Tibial artery (tissue), 4 donors: ENCODE measurements at regions not wholly inside any gene's neighbourhood (a gene's known extent, or its start where the extent isn't known, plus 50 kb on each side); places are given as distances from the start of the nearest gene placed in this dataset.
"Not testable (repeated sequence)": the region's sequence is repeated elsewhere in the genome, so short reads cannot be mapped to it uniquely, and the experiment has no call there.

ENCODE experiments used
- DNase-seq, 2 donors: peaks; one replicate each; pipeline ENCODE4 v3.0.0-alpha.2; 2019
- H3K27ac ChIP-seq, 2 donors: fragments of 200-600 bp; sonication (generic) in 1 of 2; 1 replicate in 1 of 2; 2 replicates in 1 of 2; pipeline ENCODE4 v1.5.1; 2018 to 2019; ENCODE audit warnings: mild to moderate bottlenecking in 1 of 2
- H3K27me3 ChIP-seq, 2 donors: fragments of 200-600 bp; sonication (generic) in 1 of 2; one replicate each; pipeline versions ENCODE4 v1.5.1 to v1.6.0; 2016 to 2019
- H3K36me3 ChIP-seq, 3 donors: fragments of 200-600 bp; sonication (generic) in 2 of 3; one replicate each; pipeline ENCODE4 v1.5.1; 2016 to 2019; ENCODE audit warnings: mild to moderate bottlenecking in 2 of 3
- H3K4me1 ChIP-seq, 4 donors: fragments of 200-600 bp; sonication (generic) in 2 of 4; 1 replicate in 3 of 4; 2 replicates in 1 of 4; pipeline ENCODE4 v1.5.1; 2016 to 2019
- H3K4me3 ChIP-seq, 2 donors: fragments of 200-600 bp; sonication (generic) in 1 of 2; 1 replicate in 1 of 2; 2 replicates in 1 of 2; pipeline ENCODE4 v1.5.1; 2018 to 2019; ENCODE audit warnings: mild to moderate bottlenecking in 2 of 2
- H3K9me3 ChIP-seq, 3 donors: fragments of 200-600 bp; sonication (generic) in 1 of 3; one replicate each; pipeline ENCODE4 v1.5.1; 2016 to 2019
- intact Hi-C: fragments of 100-400 bp; cut with DNase I; formaldehyde crosslinking; loops from one replicate; pipeline ENCODE4 v1.15.0; 2023; ENCODE audit warnings: low total_unique reads
- TF ChIP-seq, protein P1 (sequence below), 2 experiments: fragments of 200-600 bp in 1 of 2; fragments of 450-650 bp in 1 of 2; IDR thresholded peaks; one replicate each; pipeline ENCODE4 v1.5.1; 2017 to 2019; ENCODE audit warnings: antibody characterized with exemption in 2 of 2, mild to moderate bottlenecking in 1 of 2, moderate library complexity in 1 of 2

DNA sequence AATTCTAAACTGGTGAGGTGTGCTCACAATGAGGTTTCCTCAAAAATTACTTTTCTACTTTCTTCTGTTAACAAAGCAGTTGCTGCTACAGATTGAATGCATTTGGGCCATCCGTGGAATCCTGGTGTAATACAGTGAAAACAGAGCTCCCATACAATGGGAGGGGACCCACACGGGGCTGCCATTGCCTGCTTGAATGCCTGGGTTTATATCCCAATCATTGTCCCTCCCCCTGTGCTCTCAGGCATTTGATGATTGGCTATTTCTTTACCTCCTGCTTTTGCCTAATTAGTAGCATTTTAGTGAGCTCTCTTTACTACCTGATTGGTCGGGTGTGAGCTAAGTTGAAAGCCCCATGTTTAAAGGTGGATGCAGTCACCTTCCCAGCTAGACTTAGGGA is 52.9 kb upstream of the CSF1 start:
- H3K9me3 ChIP-seq, H3K27ac ChIP-seq, H3K27me3 ChIP-seq, DNase-seq, H3K4me3 ChIP-seq, intact Hi-C loops, H3K36me3 ChIP-seq, H3K4me1 ChIP-seq: not testable (repeated sequence)

DNA sequence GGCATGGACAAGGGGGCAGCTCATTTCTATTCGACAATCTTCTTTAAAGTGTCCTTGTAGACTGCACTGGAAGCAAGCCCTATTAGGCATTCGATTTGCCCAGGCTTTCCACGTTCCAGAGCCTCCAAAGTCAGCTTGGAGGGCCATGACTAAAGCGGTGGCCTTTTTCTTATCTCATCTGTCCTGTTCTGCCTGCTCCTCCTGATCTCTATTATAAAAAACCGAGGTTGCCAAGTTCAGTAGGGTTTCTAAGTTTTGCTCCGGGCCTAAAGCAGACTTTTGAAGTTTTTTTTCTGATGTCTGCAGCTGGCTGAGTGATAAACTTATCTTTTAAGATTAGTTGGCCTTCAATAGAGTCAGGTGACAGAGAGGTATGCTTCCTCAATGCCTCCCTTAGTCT is 54.7 kb upstream of the CSF1 start:
- H3K4me1 ChIP-seq, H3K9me3 ChIP-seq, DNase-seq, H3K36me3 ChIP-seq, H3K27me3 ChIP-seq, H3K4me3 ChIP-seq, H3K27ac ChIP-seq, intact Hi-C loops: not testable (repeated sequence)

DNA sequence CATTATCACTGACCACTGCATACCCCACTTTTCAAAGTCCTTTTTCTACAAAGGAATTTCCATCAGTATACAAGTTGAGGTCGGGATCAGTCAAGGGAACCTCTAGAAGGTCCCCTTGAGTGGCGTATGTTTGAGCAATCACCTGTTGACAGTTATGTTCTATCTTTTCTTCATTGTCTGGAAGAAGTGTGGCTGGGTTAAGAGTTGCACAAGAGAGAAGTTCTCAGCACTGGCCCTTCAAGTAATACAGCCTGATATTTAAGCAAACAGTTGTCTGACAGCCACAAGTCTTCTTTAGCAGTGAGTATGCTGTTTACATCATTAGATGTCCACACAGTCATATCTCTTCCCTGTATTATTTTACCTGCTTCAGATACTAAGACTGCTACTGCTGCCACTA is 56.7 kb upstream of the CSF1 start:
- H3K9me3 ChIP-seq, H3K27ac ChIP-seq, intact Hi-C loops, H3K4me1 ChIP-seq, H3K4me3 ChIP-seq, H3K36me3 ChIP-seq, DNase-seq, H3K27me3 ChIP-seq: not testable (repeated sequence)

DNA sequence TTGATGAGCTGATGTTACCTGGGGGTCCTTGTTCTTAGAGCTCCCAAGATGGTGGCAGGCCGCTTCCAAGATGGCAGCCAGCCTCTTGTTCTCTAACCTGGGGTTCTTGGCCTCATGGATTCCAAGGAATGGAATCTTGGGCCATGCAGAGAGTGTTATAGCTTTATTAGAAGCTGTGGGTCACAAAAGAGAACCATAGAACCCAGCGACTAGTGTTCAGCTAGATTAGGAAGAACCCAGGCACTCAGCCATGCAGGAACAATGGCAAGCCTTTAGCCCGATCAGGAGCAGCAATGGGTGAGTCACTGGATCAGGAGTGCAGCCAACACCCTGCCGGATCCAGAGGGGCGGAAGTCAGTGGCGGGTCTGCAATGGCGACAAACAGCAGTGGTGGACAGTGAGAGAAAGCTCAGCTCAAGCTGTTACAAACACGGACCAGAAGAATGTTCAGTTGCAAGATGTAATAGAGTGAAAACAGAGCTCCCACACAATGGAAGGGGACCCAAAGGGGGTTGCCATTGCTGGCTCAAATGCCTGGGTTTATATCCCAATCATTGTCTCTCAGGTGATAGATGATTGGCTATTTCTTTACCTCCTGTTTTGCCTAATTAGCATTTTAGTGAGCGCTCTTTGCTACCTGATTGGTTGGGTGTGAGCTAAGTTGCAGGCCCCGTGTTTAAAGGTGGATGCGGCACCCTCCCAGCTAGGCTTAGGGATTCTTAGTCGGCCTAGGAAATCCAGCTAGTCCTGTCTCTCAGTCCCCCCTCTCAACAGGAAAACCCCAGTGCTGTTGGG is 58.2 kb upstream of the CSF1 start:
- intact Hi-C loops, H3K36me3 ChIP-seq, H3K27me3 ChIP-seq, H3K9me3 ChIP-seq, H3K4me1 ChIP-seq, H3K27ac ChIP-seq, H3K4me3 ChIP-seq: not testable (repeated sequence)
- peak; percentile 52 to 74 for DNase-seq

DNA sequence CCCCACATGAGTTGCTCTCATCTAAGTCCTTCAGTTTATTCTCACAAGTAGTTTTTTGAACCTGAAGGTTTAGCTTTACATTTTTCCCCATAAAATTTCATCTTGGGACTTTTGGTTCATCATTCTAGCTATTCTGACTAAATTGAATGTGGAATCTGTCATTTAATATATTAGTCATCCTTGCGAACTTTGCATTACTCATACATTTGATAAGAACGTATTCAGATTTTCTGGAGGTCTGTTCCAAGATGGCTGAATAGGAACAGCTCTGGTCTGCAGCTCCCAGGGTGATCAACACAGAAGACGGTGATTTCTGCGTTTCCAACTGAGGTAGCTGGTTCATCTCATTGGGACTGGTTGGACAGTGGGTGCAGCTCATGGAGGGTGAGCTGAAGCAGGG is 59.8 kb upstream of the CSF1 start:
- Histone ChIP-seq H3K36me3 (no peaks in the 10 kb centered on the region), H3K4me3 (no peak overlapping the region), H3K4me1 (no peaks in the 10 kb centered on the region), H3K27me3 (no peaks in the 10 kb centered on the region), H3K27ac (no peak overlapping the region), H3K9me3 (no peaks in the 10 kb centered on the region)
- no peak for DNase-seq
- TF ChIP-seq, protein P1, sequence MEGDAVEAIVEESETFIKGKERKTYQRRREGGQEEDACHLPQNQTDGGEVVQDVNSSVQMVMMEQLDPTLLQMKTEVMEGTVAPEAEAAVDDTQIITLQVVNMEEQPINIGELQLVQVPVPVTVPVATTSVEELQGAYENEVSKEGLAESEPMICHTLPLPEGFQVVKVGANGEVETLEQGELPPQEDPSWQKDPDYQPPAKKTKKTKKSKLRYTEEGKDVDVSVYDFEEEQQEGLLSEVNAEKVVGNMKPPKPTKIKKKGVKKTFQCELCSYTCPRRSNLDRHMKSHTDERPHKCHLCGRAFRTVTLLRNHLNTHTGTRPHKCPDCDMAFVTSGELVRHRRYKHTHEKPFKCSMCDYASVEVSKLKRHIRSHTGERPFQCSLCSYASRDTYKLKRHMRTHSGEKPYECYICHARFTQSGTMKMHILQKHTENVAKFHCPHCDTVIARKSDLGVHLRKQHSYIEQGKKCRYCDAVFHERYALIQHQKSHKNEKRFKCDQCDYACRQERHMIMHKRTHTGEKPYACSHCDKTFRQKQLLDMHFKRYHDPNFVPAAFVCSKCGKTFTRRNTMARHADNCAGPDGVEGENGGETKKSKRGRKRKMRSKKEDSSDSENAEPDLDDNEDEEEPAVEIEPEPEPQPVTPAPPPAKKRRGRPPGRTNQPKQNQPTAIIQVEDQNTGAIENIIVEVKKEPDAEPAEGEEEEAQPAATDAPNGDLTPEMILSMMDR (IDR thresholded peaks at IDR 0.05) = no peak
- intact Hi-C loops = no loop called here

DNA sequence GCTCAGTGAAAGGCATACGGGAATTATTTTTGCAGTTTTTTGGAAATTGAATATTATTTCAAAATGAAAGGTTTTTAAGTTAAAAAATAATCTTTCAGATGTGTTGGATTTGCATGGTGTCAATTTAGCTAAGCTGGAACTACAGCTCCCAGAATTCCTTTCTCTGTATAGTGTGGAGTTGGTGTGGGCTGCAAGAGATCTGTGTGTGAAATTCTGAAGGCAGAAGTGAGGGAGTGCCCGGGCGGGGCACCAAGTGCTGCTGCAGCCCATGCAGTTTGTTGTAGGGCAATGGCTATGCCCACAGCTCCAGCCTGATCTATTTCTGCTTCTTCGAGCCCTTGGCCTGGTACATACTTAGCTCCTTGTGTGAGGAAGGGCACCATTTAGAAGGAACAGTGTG is 60.5 kb upstream of the CSF1 start:
- Histone ChIP-seq H3K36me3 (no peaks in the 10 kb centered on the region), H3K27me3 (no peaks in the 10 kb centered on the region), H3K9me3 (no peaks in the 10 kb centered on the region), H3K27ac (no peak overlapping the region), H3K4me1 (no peaks in the 10 kb centered on the region), H3K4me3 (no peak overlapping the region)
- no peak for DNase-seq
- intact Hi-C loops = no loop called here
- TF ChIP-seq, protein P1 (IDR thresholded peaks at IDR 0.05) = no peak

DNA sequence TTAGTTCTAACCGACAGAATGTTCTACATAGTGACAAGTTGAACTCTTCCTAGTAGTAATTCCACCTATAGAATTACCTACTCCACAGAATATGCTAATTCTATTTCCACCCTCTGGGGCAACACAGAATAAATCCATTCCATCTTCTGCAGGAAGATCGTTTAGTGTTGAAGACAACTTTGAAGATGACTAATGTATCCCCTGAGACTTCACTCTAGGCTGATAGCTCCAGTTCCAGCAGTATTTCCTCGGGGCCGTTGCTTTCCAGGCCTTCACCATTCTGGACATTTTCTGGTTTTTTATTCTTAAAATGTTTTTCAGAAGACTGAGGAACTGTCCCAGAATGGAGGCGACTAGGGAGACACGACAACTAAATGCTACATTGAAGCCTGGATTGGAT is 61.0 kb upstream of the CSF1 start:
- Histone ChIP-seq H3K27ac (no peak overlapping the region), H3K4me3 (no peak overlapping the region), H3K4me1 (no peaks in the 10 kb centered on the region), H3K9me3 (no peaks in the 10 kb centered on the region), H3K27me3 (no peaks in the 10 kb centered on the region), H3K36me3 (no peaks in the 10 kb centered on the region)
- intact Hi-C loops = no loop called here
- DNase-seq = no peak
- TF ChIP-seq, protein P1 (IDR thresholded peaks at IDR 0.05) = no peak

DNA sequence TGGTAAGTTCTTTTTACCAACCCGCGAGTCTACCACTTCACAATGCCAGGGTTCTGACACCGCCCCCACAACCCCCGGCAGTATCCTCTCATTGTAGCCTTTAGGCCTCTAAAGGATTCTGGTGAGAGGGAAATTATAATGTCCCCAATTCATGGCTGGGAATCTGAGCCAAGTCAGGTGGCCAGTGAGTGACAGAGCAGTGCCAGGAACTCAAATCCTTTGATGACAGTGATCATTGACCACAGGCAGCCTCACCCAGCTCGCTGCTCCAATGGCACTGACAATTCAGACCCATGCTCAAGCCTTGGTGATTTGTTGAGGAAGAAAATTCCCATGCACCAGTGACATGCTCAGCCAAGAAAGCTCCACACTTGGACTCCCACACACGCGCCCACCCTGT is 63.4 kb upstream of the CSF1 start:
- TF ChIP-seq, protein P1 (IDR thresholded peaks at IDR 0.05) = no peak
- H3K27me3 ChIP-seq = no peaks in the 10 kb centered on the region
- H3K27ac ChIP-seq = no peak overlapping the region
- no peaks in the 10 kb centered on the region for H3K9me3 ChIP-seq
- intact Hi-C loops = no loop called here
- H3K36me3 ChIP-seq = no peaks in the 10 kb centered on the region
- no peaks in the 10 kb centered on the region for H3K4me1 ChIP-seq
- DNase-seq = no peak
- H3K4me3 ChIP-seq = no peak overlapping the region
